ENCODE measurements at regions not wholly inside any gene's neighbourhood (a gene's known extent, or its start where the extent isn't known, plus 50 kb on each side); places are given as distances from the start of the nearest gene placed in this dataset.
A peak's percentile ranks its signal among the peaks of the same experiment; 100 is the strongest.

DNA sequence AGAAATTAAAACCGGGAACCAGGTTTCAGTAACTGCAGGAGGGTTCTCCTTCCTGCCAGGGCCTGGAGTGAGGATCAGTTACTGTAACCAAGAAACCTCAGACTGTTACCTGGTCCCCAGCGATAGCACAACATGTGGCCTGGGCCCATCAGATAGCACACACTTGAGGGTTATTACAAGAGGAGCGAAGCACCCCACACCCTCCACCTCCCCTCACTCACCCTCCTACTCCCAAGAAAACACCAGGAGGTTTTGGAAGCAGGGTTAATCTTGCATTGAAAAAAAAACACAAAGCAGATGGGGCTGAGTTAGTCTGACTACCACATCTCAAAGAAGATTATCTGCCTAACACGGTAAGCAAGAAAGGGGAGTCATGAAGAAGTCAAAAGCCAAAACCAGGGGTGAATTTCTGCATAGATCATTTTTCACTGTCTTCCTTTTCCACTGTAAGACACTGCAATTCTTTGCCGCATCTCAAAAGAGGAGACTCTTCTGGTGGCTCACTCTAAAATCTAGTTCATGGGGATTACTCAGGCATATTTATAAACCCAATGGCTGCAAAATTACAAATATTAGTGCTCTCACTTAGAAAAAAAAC is 75.9 kb upstream of the DOCK9 start:
- no peak for DNase-seq (ENCODE audit: low read depth, low spot score)
- no peak overlapping the region for H3K27ac ChIP-seq

GRCh38 chr13:99055281-99055680 is 77.4 kb upstream of the DOCK9 start:
- no peak for DNase-seq (ENCODE audit: low read depth, low spot score)
- peak overlapping the region; percentile 64 for H3K27ac ChIP-seq

DNA sequence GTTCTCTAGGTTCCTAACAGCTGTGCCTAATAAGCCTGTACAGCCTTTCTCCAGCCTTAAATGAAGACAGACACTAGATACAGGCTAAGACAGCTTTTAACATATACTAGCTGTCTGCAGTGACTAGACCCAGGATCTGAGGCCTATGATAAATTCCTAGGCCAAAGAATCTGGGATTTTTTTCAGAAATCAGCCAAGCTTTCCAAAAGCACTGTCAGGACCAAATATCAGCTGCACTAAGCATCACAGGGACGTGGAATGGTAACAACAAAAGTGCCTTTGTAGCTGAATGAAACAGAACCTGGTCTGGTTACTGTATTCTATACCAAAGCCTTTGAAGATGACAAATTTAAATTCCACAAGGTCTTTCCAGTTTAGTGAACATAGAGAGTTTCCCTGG is 77.9 kb upstream of the DOCK9 start:
- DNase-seq (ENCODE audit: low read depth, low spot score), result no peak
- peak overlapping the region; percentile 64 for H3K27ac ChIP-seq

DNA sequence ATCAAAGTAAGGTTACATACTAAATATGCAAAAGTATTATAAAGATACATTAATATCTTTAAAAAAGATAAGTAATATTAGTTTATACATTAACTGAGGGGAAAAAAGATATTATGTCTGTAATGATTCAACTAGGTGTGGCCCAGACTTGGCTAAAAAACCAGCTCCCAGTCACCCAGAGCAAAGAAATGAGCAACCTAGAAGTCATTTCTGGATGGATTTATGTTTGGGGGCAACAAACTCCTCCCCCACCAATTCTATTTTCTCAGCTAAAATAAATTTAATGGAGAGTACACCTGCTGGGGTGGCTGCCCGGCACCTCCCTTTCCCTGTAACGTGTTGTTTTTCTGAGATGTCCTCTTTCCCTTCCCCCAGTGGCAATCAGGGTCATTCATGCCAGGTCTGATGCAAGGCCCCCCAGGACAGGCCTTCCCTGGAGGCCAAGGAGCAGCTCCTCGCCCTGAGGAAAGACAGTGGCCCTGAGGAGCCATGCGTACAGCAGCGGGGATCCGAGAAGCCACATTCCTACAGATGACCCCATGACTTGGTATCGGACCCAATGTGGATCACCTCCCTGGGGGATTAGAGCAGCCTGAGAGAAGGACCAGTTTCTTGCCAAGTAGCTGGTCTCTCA is 78.6 kb upstream of the DOCK9 start:
- H3K27ac ChIP-seq, result peak overlapping the region; percentile 64
- no peak for DNase-seq (ENCODE audit: low read depth, low spot score)

GRCh38 chr13:99057310-99057975 is 79.6 kb upstream of the DOCK9 start:
- H3K27ac ChIP-seq, result peak overlapping the region; percentile 64
- no peak for DNase-seq (ENCODE audit: low read depth, low spot score)

DNA sequence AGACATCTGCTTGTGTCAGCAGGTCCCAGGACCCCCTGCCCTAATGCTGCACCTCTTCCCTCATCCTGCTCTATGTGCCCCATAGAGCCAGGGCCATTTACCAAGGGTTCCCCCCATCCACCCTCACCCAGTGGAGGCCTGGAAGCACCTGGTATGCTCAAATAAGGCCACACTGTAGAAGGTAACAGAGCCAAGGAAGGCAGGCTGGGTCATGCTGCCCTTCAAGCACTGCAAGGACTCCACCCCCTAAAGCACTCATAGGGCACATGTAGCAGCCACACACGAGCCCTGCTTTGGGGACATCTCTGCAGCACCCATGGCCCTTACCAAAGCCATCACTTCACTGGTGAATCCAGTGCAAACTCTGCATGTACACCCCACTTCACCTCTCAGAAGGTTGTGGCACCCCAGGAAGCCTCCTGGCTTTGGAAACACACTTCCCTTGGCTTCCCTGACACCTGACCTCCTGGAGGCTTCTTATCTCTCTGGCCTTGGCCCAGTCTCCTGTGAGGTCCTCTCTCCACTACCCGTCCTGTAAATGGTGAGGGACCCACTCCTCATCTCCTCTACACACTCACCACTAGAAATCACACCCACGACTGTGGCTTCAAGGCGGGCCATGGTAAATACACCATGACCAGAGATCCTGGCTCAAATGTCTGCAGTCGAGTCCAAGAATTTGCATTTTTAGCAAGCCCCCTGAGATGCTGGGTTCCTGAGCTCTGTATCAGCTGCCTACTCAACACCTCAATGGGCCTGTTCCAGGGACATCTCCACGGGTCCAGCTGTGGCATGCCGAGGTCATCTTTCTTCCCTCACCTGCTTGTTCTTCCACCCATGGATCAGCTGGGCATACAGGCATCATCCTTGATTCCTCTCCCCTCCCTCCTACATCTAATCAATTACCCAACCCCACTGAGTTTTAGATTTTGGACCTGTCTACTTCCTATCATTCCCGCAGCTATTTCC is 80.9 kb upstream of the DOCK9 start:
- no peak for DNase-seq (ENCODE audit: low read depth, low spot score)
- no peak overlapping the region for H3K27ac ChIP-seq

DNA sequence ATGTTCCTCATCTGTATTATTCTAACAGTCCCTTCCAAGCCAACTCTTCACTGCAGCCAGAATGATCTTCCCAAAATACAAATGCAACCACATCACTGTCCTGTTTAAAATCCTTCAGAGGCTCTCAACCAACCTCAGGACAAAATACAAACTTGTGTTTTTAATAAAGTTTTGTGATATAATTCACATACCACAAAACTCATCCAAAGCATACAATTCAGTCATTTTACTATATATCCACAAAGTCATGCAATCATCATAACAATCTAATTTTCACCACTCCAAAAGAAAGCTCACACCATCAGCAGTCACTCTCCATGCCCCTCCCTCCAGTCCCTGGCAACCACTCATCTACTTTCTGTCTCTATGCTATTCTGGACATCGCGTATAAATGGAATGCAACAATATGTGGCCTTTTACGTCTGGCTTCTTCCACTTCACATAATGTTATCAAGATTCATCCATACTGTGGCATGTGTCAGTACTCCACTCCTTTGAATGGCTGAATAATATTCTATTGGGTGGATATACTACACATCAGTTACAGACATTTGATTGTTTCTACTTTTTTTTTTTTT is 81.7 kb upstream of the DOCK9 start:
- no peak overlapping the region for H3K27ac ChIP-seq
- DNase-seq (ENCODE audit: low read depth, low spot score), result no peak

GRCh38 chr13:99061411-99061810 is 83.5 kb upstream of the DOCK9 start:
- DNase-seq (ENCODE audit: low read depth, low spot score), result no peak
- no peak overlapping the region for H3K27ac ChIP-seq

DNA sequence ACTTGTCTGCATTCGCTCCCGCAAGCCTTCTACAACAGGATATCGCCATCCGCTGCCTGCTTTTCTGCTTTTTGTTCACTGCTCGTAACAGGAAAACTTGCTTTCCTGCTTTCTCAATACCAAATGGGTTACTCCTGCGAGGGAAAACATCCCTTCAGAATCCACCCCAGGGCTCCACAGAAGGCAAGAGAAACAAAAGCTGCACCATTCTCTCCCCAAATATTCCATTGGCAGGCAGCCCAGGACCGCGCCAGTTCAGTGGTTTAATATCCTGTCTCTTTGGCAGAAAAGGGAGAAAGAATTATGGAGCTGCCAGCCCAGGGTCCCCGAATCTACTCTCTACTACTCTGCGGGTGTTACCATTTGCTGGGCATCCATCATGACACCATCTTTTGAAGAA is 84.7 kb upstream of the DOCK9 start:
- peak overlapping the region; percentile 52 for H3K27ac ChIP-seq

DNA sequence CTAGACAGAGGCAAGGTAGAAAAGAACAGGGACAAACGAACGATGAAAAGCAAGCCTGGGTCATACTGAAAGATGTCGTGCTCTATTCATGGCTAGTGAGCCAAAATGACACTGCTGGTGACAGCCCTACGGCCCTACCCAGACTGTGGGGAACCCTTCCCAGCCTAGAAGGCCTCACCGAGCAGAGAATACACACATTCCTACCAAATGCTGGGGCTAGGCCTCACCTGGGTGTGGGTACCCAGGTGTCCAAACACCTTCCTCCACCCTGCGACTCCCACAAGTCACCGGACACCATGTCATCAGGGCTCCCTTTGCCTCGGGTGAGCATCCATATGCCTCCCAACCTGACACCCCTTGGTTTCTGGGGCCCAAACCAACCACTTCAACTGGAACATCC is 85.3 kb upstream of the DOCK9 start:
- no peak for DNase-seq (ENCODE audit: low read depth, low spot score)
- peak overlapping the region; percentile 52 for H3K27ac ChIP-seq

More for the DNA sequence above, 84.7 kb upstream of the DOCK9 start:
- no peak for DNase-seq (ENCODE audit: low read depth, low spot score)

GRCh38 chr13:99063952-99064351 is 86.1 kb upstream of the DOCK9 start:
- no peak overlapping the region for H3K27ac ChIP-seq
- DNase-seq (ENCODE audit: low read depth, low spot score), result no peak

GRCh38 chr13:99064624-99065234 is 86.9 kb upstream of the DOCK9 start:
- DNase-seq (ENCODE audit: low read depth, low spot score), result no peak
- no peak overlapping the region for H3K27ac ChIP-seq

DNA sequence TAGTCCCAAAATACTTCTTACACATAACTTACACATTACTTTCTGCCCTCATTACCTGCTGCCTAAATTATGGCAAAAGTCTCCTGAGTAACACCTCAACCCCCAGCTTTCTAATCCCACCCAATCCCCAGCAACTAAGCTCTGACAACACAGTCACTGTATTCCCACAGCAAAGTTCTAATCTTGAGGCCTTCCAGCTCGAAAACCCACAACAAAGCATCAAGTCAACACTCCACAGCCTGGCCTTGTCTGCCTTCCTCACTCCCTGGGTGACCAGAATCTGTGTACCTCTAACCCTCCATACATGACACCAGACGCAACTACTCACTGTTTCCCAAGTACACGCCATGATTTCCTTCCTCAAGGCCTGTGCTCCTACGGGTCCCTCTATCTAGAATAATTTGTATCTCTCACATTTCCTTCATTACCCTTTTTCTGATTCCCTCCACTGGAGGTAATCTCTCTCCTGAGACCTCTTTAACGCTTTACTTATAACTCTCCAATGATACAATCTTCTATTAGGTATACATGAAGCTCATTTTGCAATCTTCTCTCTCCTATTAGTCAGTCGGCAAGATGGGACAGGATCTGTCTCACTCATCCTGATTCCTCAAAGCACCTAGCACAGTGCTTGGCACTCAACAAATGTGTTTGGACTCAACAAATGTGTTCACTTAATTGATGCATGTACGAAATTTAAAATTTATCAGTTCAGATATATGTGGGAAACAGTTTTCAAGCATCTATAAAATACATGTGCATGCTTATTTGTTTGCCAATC is 87.6 kb upstream of the DOCK9 start:
- peak overlapping the region; percentile 65 for H3K27ac ChIP-seq
- no peak for DNase-seq (ENCODE audit: low read depth, low spot score)

GRCh38 chr13:99066219-99066618 is 88.4 kb upstream of the DOCK9 start:
- H3K27ac ChIP-seq, result peak overlapping the region; percentile 65
- DNase-seq (ENCODE audit: low read depth, low spot score), result no peak

- peak; percentile 60 for DNase-seq (ENCODE audit: low read depth, low spot score)
- peak overlapping the region; percentile 65 for H3K27ac ChIP-seq
These were observed 89.5 kb upstream of the DOCK9 start for GRCh38 chr13:99067159-99067985.

- DNase-seq (ENCODE audit: low read depth, low spot score), result no peak
- no peak overlapping the region for H3K27ac ChIP-seq
These were observed 93.3 kb upstream of the DOCK9 start for GRCh38 chr13:99071211-99071610.

DNA sequence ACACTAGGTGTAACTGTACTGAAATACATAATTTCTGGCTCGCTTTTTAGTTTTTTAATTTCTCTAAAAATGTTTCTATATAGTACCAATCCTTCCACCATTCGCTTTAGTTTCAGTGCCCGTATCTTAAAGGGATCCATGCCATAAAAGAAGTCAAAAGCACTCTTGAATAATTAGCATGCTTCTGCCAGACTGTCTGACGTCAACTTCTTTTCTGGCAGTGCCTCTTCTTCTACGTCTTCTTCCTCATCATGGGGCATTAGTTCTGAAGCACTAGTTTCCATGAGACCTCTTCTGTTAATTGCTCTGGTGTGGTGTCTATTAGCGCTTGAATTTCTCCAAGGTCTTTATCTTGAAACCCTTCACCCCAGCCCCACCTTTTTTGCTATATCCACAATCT is 93.8 kb upstream of the DOCK9 start:
- H3K27ac ChIP-seq, result no peak overlapping the region
- no peak for DNase-seq (ENCODE audit: low read depth, low spot score)

GRCh38 chr13:99072356-99072755 is 94.5 kb upstream of the DOCK9 start:
- no peak for DNase-seq (ENCODE audit: low read depth, low spot score)
- no peak overlapping the region for H3K27ac ChIP-seq

Data from epithelial cell of prostate (primary cell).